Naive thymus-derived CD4-positive, alpha-beta T cell (primary cell): ENCODE measurements at regions not wholly inside any gene's neighbourhood (a gene's known extent, or its start where the extent isn't known, plus 50 kb on each side); places are given as distances from the start of the nearest gene placed in this dataset.
"Not testable (repeated sequence)": the region's sequence is repeated elsewhere in the genome, so short reads cannot be mapped to it uniquely, and the experiment has no call there.

Experiments used
- ATAC-seq: fragments of 150-1000 bp; cut with Tn5 transposase; 2 replicates; pipeline ENCODE4 v1.10.0; 2021; ENCODE audit warnings: mild to moderate bottlenecking, moderate library complexity
- CTCF ChIA-PET: fragments of 350-600 bp; sonication (Branson Sonifier 250); formaldehyde crosslinking; loops from one replicate; lab custom pipeline; 2021; ENCODE audit warnings: antibody characterized with exemption; lab: Charles Lee
- POLR2A ChIA-PET: fragments of 350-600 bp; sonication (Branson Sonifier 250); formaldehyde crosslinking; loops from one replicate; lab custom pipeline; 2021; ENCODE audit warnings: antibody characterized with exemption, inconsistent platforms; lab: Charles Lee
- DNase-seq, 9 donors: peaks; one replicate each; pipeline versions ENCODE4 v3.0.0 to v3.0.0-alpha.2; 2020 to 2022; ENCODE audit warnings: mixed read lengths in 1 of 9
- H3K27ac ChIP-seq: one replicate; pipeline ENCODE4 v1.7.0; 2013; ENCODE audit warnings: mild to moderate bottlenecking, low read depth, low read length, moderate library complexity
- H3K27me3 ChIP-seq, 2 donors: one replicate each; pipeline ENCODE4 v1.7.0; 2013; ENCODE audit warnings: low read length in 2 of 2, mild to moderate bottlenecking in 2 of 2, moderate library complexity in 2 of 2; ENCODE audit not compliant: control insufficient read depth in 2 of 2, insufficient read depth in 2 of 2
- H3K36me3 ChIP-seq, 3 experiments: 1 replicate in 2 of 3; 2 replicates in 1 of 3; pipeline ENCODE4 v1.7.0; 2013; ENCODE audit warnings: low read length in 3 of 3, mild to moderate bottlenecking in 3 of 3, moderate library complexity in 1 of 3; ENCODE audit not compliant: insufficient read depth in 3 of 3, control insufficient read depth in 2 of 3
- H3K4me1 ChIP-seq, 2 donors: one replicate each; pipeline ENCODE4 v1.7.0; 2013; ENCODE audit warnings: low read length in 2 of 2, mild to moderate bottlenecking in 2 of 2, moderate library complexity in 1 of 2; ENCODE audit not compliant: control insufficient read depth in 2 of 2, insufficient read depth in 2 of 2
- H3K4me3 ChIP-seq: 2 replicates; pipeline ENCODE4 v1.7.0; 2013; ENCODE audit warnings: mild to moderate bottlenecking, low read length
- H3K9me3 ChIP-seq, 3 experiments: 1 replicate in 2 of 3; 2 replicates in 1 of 3; pipeline ENCODE4 v1.7.0; 2013; ENCODE audit warnings: low read length in 3 of 3; ENCODE audit not compliant: control insufficient read depth in 2 of 3
- H3K27ac Mint-ChIP-seq, 9 donors: one replicate each; pipeline ENCODE4 v1.8.0; 2020 to 2022; ENCODE audit warnings: mixed read lengths in 9 of 9, mild to moderate bottlenecking in 8 of 9, moderate library complexity in 5 of 9, inconsistent platforms in 2 of 9
- H3K27me3 Mint-ChIP-seq, 5 donors: one replicate each; pipeline ENCODE4 v1.8.0; 2021 to 2022; ENCODE audit warnings: mixed read lengths in 5 of 5, mild to moderate bottlenecking in 1 of 5
- H3K36me3 Mint-ChIP-seq, 5 donors: one replicate each; pipeline ENCODE4 v1.8.0; 2020 to 2022; ENCODE audit warnings: mixed read lengths in 5 of 5, mild to moderate bottlenecking in 3 of 5, inconsistent platforms in 1 of 5
- H3K4me1 Mint-ChIP-seq, 7 donors: one replicate each; pipeline ENCODE4 v1.8.0; 2020 to 2022; ENCODE audit warnings: mixed read lengths in 7 of 7, mild to moderate bottlenecking in 3 of 7, inconsistent platforms in 1 of 7
- H3K4me3 Mint-ChIP-seq, 10 donors: one replicate each; pipeline ENCODE4 v1.8.0; 2020 to 2022; ENCODE audit warnings: mild to moderate bottlenecking in 10 of 10, mixed read lengths in 10 of 10, moderate library complexity in 6 of 10, inconsistent platforms in 2 of 10
- H3K9me3 Mint-ChIP-seq, 11 donors: one replicate each; pipeline ENCODE4 v1.8.0; 2020 to 2022; ENCODE audit warnings: mixed read lengths in 11 of 11, mild to moderate bottlenecking in 4 of 11, inconsistent platforms in 1 of 11, moderate library complexity in 1 of 11
- intact Hi-C, 2 donors: fragments of 100-400 bp; cut with micrococcal nuclease; formaldehyde crosslinking; loops; one replicate each; pipeline ENCODE4 v1.15.1; 2023

DNA sequence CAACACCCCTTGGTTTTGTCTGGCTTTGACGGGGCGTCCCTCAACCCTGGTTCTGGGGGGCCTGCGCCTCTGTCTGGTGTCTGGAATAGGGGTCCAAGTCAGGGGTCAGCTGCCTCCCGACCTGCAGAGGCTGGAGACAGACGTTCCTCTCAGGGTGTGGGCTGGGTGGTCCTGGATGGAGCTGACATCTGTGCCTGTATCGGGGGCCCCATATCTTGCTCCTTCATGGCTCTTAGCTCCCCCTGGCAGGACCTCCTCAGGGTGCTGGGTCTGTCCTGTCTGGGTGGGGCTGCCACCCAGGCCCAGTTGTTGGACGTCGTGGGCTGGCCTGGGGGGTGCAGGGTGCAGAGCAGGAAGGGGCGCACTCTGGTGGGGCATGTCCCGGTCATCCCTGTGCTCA lies 374.8 kb downstream of the TMEM121 start:
- Mint-ChIP-seq H3K36me3 (no peaks in the 10 kb centered on the region), H3K4me1 (peaks cover 0 to 13% (median 2%) of the 10 kb centered on the region in 7 donors), H3K27ac (no peak overlapping the region), H3K9me3 (peaks cover 0 to 2% (median 0%) of the 10 kb centered on the region in 11 donors), H3K27me3 (peaks cover 12 to 52% (median 38%) of the 10 kb centered on the region in 5 donors), H3K4me3 (peak overlapping the region in 1 of 10 donors; percentile 39)
- no peaks in the 10 kb centered on the region for H3K9me3 ChIP-seq
- H3K4me3 ChIP-seq = no peak overlapping the region
- no peaks in the 10 kb centered on the region for H3K4me1 ChIP-seq
- intact Hi-C loops = no loop called here
- POLR2A ChIA-PET = no interaction called here
- CTCF ChIA-PET = no interaction called here
- H3K36me3 ChIP-seq = no peaks in the 10 kb centered on the region
- no peak overlapping the region for H3K27ac ChIP-seq
- no peak for DNase-seq
- H3K27me3 ChIP-seq = no peaks in the 10 kb centered on the region
- ATAC-seq = no peak

- peaks cover 0 to 3% (median 0%) of the 10 kb centered on the region in 7 donors for H3K4me1 Mint-ChIP-seq
- ATAC-seq (no peak), DNase-seq (no peak)
- Histone ChIP-seq H3K4me1 (no peaks in the 10 kb centered on the region), H3K4me3 (no peak overlapping the region), H3K36me3 (no peaks in the 10 kb centered on the region), H3K27me3 (no peaks in the 10 kb centered on the region), H3K27ac (no peak overlapping the region), H3K9me3 (no peaks in the 10 kb centered on the region)
- no peak overlapping the region for H3K4me3 Mint-ChIP-seq
- no peaks in the 10 kb centered on the region for H3K36me3 Mint-ChIP-seq
- peaks cover 0 to 9% (median 0%) of the 10 kb centered on the region in 11 donors for H3K9me3 Mint-ChIP-seq
- H3K27ac Mint-ChIP-seq = no peak overlapping the region
- peaks cover 13 to 58% (median 35%) of the 10 kb centered on the region in 5 donors for H3K27me3 Mint-ChIP-seq
- intact Hi-C loops = no loop called here
- CTCF ChIA-PET = no interaction called here
- POLR2A ChIA-PET = no interaction called here
Measured at GRCh38 chr14:105902131-105902898, 375.9 kb downstream of the TMEM121 start.

DNA sequence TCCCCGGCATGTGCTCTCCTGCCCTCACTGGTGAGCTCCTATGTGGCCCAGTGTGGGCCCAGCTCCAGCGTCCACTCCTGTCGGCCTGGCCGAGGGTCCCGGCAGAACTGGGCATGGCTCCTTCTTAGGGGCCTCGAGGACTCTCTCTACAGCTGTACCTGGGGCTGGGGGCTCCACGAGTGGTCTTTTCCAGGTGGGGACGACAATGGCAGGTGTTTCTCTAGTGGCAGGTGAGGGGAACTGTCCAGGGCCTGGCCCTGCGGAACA lies 376.4 kb downstream of the TMEM121 start:
- H3K4me3 Mint-ChIP-seq, intact Hi-C loops, H3K4me3 ChIP-seq, H3K27ac ChIP-seq, H3K36me3 Mint-ChIP-seq, H3K9me3 Mint-ChIP-seq, H3K9me3 ChIP-seq, ATAC-seq, H3K4me1 Mint-ChIP-seq, H3K27ac Mint-ChIP-seq, DNase-seq, H3K4me1 ChIP-seq, CTCF ChIA-PET, POLR2A ChIA-PET, H3K27me3 ChIP-seq, H3K36me3 ChIP-seq: not testable (repeated sequence)
- peaks cover 16 to 63% (median 33%) of the 10 kb centered on the region in 5 donors for H3K27me3 Mint-ChIP-seq

DNA sequence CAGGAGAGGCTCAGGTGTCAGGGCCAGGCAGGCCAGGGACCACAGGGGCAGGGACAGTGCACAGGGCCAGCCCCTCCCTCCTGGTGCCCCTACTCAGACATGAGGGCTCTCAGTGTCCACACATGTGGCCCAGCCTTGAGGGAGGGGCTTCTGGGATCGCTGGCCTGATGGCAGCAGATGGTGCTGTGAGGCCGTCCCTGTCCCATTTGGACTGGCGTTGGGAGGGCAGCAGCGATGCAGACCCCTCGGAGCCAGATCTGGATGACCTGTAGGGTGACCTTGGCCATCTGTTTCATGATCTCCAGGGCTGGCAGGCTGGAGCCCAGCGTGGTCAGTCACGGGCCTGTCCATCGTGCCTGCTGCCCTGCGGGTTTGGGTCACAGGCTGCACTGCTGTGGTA lies 377.6 kb downstream of the TMEM121 start:
- Mint-ChIP-seq H3K9me3 (peaks cover 0 to 9% (median 0%) of the 10 kb centered on the region in 11 donors), H3K27me3 (peaks cover 12 to 60% (median 31%) of the 10 kb centered on the region in 5 donors), H3K36me3 (no peaks in the 10 kb centered on the region), H3K4me1 (peaks cover 0 to 2% (median 0%) of the 10 kb centered on the region in 7 donors), H3K4me3 (peak overlapping the region in 1 of 10 donors; percentile 2), H3K27ac (no peak overlapping the region)
- POLR2A ChIA-PET = no interaction called here
- DNase-seq = no peak
- intact Hi-C loops = no loop called here
- Histone ChIP-seq H3K9me3 (no peaks in the 10 kb centered on the region), H3K27me3 (no peaks in the 10 kb centered on the region), H3K4me1 (no peaks in the 10 kb centered on the region), H3K4me3 (no peak overlapping the region), H3K36me3 (no peaks in the 10 kb centered on the region), H3K27ac (no peak overlapping the region)
- CTCF ChIA-PET = no interaction called here
- no peak for ATAC-seq

GRCh38 chr14:105904379-105904778 lies 378.0 kb downstream of the TMEM121 start:
- intact Hi-C loops = no loop called here
- H3K27me3 Mint-ChIP-seq = peaks cover 11 to 57% (median 28%) of the 10 kb centered on the region in 5 donors
- Histone ChIP-seq H3K4me1 (no peaks in the 10 kb centered on the region), H3K27me3 (no peaks in the 10 kb centered on the region), H3K27ac (no peak overlapping the region), H3K9me3 (no peaks in the 10 kb centered on the region), H3K4me3 (no peak overlapping the region), H3K36me3 (no peaks in the 10 kb centered on the region)
- ATAC-seq = no peak
- ChIA-PET POLR2A (no interaction called here), CTCF (no interaction called here)
- no peak overlapping the region for H3K4me3 Mint-ChIP-seq
- H3K4me1 Mint-ChIP-seq = peaks cover 0 to 2% (median 0%) of the 10 kb centered on the region in 7 donors
- no peak overlapping the region for H3K27ac Mint-ChIP-seq
- no peaks in the 10 kb centered on the region for H3K36me3 Mint-ChIP-seq
- peaks cover 0 to 9% (median 0%) of the 10 kb centered on the region in 11 donors for H3K9me3 Mint-ChIP-seq
- no peak for DNase-seq

GRCh38 chr14:105905456-105905855 lies 379.1 kb downstream of the TMEM121 start:
- Histone ChIP-seq H3K27ac (no peak overlapping the region), H3K27me3 (no peaks in the 10 kb centered on the region), H3K4me1 (no peaks in the 10 kb centered on the region), H3K4me3 (no peak overlapping the region), H3K36me3 (no peaks in the 10 kb centered on the region), H3K9me3 (no peaks in the 10 kb centered on the region)
- no peak for ATAC-seq
- no peak overlapping the region for H3K4me3 Mint-ChIP-seq
- intact Hi-C loops = no loop called here
- peaks cover 0 to 2% (median 0%) of the 10 kb centered on the region in 7 donors for H3K4me1 Mint-ChIP-seq
- no peak overlapping the region for H3K27ac Mint-ChIP-seq
- DNase-seq = no peak
- POLR2A ChIA-PET = no interaction called here
- no peaks in the 10 kb centered on the region for H3K36me3 Mint-ChIP-seq
- CTCF ChIA-PET = no interaction called here
- H3K27me3 Mint-ChIP-seq = peaks cover 11 to 62% (median 24%) of the 10 kb centered on the region in 5 donors
- peaks cover 0 to 9% (median 0%) of the 10 kb centered on the region in 11 donors for H3K9me3 Mint-ChIP-seq

DNA sequence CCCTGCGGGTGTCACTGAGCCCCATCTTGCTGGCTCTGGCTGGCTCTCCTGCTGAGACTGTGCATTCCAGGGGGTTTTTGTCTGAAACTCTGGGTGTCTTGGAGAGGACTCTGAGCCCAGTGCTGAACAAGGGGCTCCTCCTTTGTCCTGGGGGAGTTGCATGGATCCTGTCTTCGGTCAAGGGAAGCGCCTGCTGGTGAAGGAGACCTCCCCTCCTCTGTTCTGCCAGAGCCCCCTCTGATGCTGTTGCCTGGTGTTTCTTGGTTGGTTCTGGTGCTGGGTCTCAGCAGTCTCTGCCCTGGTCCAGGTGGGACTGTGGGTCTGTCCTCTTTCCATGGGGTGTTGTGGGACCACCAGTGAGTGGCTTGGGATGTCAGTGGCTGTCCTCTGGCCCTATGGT lies 380.9 kb downstream of the TMEM121 start:
- DNase-seq (no peak), ATAC-seq (no peak)
- H3K27me3 Mint-ChIP-seq = peaks cover 6 to 49% (median 12%) of the 10 kb centered on the region in 5 donors
- H3K4me1 Mint-ChIP-seq = peaks cover 0 to 2% (median 0%) of the 10 kb centered on the region in 7 donors
- intact Hi-C loops = no loop called here
- H3K9me3 Mint-ChIP-seq = peaks cover 0 to 9% (median 0%) of the 10 kb centered on the region in 11 donors
- ChIA-PET CTCF (no interaction called here), POLR2A (no interaction called here)
- no peak overlapping the region for H3K27ac ChIP-seq
- no peaks in the 10 kb centered on the region for H3K36me3 ChIP-seq
- H3K4me3 ChIP-seq = no peak overlapping the region
- no peaks in the 10 kb centered on the region for H3K9me3 ChIP-seq
- no peaks in the 10 kb centered on the region for H3K36me3 Mint-ChIP-seq
- H3K4me1 ChIP-seq = no peaks in the 10 kb centered on the region
- no peak overlapping the region for H3K4me3 Mint-ChIP-seq
- no peak overlapping the region for H3K27ac Mint-ChIP-seq
- H3K27me3 ChIP-seq = no peaks in the 10 kb centered on the region
